SH-SY5Y (cell line): ENCODE measurements at regions not wholly inside any gene's neighbourhood (a gene's known extent, or its start where the extent isn't known, plus 50 kb on each side); places are given as distances from the start of the nearest gene placed in this dataset.

Experiments used
- GATA2 ChIP-seq: IDR thresholded peaks from 2 replicates; pipeline ENCODE4 v1.6.1; 2011; ENCODE audit warnings: mild to moderate bottlenecking, low read depth, low read length
- GATA3 ChIP-seq: IDR thresholded peaks from 2 replicates; pipeline ENCODE4 v1.6.1; 2011; ENCODE audit warnings: low read depth, mild to moderate bottlenecking, low read length, moderate library complexity

DNA sequence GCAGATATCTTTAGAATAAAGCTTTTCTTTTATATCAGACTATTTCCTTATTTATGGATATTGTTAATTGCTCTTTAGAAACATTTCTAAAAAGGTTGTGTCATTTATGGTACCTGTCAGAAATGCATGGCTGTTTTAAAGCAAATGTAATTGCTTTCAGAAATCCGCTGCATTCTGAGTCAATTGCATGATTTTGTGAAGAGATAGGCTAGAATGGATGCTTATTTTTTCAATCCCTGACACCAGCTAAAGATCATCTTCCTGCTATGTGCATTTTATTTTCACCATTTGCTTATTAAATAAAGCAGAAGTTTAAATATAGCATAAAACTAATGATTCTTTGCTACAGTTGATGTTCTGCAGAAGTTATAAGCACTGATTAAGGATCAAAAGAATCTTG lies 170.2 kb upstream of the C9orf72 start:
- TF ChIP-seq GATA2 (peak; percentile 32; the same call in 1 of the 2 replicates), GATA3 (peak; percentile 65)
